HepG2 (cell line): ENCODE measurements at regions not wholly inside any gene's neighbourhood (a gene's known extent, or its start where the extent isn't known, plus 50 kb on each side); places are given as distances from the start of the nearest gene placed in this dataset.

Experiments
- ATAC-seq: fragments of 200-7000 bp; cut with Tn5 transposase; 3 replicates; pipeline ENCODE4 v1.9.1; 2020; ENCODE audit warnings: mild to moderate bottlenecking, moderate library complexity
- BruUV-seq: library from RNA; stranded (reverse); fragments of 400-500 nt; replicated peaks from 2 replicates; lab custom pipeline; 2021; lab: Mats Ljungman, UMichigan
- CTCF ChIA-PET: fragments of 300-600 bp; formaldehyde crosslinking; extraction: SDS; loops from one replicate; lab custom pipeline; 2021; ENCODE audit warnings: low total read pairs, inconsistent platforms, low intra/inter-chr PET ratio; lab: Yijun Ruan, JAX
- POLR2A ChIA-PET: fragments of 350-600 bp; sonication (Branson Sonifier 250); formaldehyde crosslinking; loops from one replicate; lab custom pipeline; 2020; ENCODE audit warnings: antibody characterized with exemption, inconsistent platforms; lab: Yijun Ruan, JAX
- DNase-seq: peaks from one replicate; pipeline ENCODE4 v3.0.0-alpha.2; 2015; ENCODE audit warnings: low spot score
- FAIRE-seq: peaks from 3 replicates; lab custom pipeline; 2011; peaks lifted over from hg19 to GRCh38; lab: Jason Lieb, UNC
- H2AFZ ChIP-seq: one replicate; pipeline ENCODE4 v1.6.1; 2011; ENCODE audit warnings: low read length, inconsistent platforms
- H3K27ac ChIP-seq: fragments of 300-600 bp; 3 replicates; pipeline ENCODE4 v1.8.0; 2011; ENCODE audit warnings: mixed run types, mild to moderate bottlenecking, mixed read lengths, low read length, inconsistent platforms; ENCODE audit not compliant: insufficient read depth; ENCODE audit errors: extremely low read length
- H3K27me3 ChIP-seq, 2 experiments: fragments of 200-600 bp in 1 of 2; 2 replicates in 1 of 2; 3 replicates in 1 of 2; pipeline versions ENCODE4 v1.6.0 to v1.8.0; 2011; ENCODE audit warnings: low read length in 2 of 2, mild to moderate bottlenecking in 2 of 2, moderate library complexity in 2 of 2, inconsistent platforms in 1 of 2; ENCODE audit not compliant: insufficient read depth in 2 of 2, control insufficient read depth in 1 of 2
- H3K36me3 ChIP-seq, 2 experiments: fragments of 200-600 bp in 1 of 2; replicated peaks in 1 of 2; 2 replicates in 1 of 2; 3 replicates in 1 of 2; pipeline versions ENCODE4 v1.5.1 to v1.8.0; 2011; ENCODE audit warnings: low read length in 2 of 2, inconsistent platforms in 1 of 2; ENCODE audit not compliant: insufficient read depth in 2 of 2, control insufficient read depth in 1 of 2
- H3K4me1 ChIP-seq: 2 replicates; pipeline ENCODE4 v1.5.1; 2012; ENCODE audit warnings: low read length, inconsistent platforms; ENCODE audit not compliant: insufficient read depth
- H3K4me2 ChIP-seq: 2 replicates; pipeline ENCODE4 v1.6.0; 2011; ENCODE audit warnings: low read depth, low read length, inconsistent platforms
- H3K4me3 ChIP-seq, 3 experiments: fragments of 200-600 bp in 1 of 3; sonication (generic), shearing (Covaris generic) in 1 of 3; replicated peaks in 1 of 3; 2 replicates each; pipeline ENCODE4 v1.5.1; 2011 to 2016; ENCODE audit warnings: low read length in 3 of 3, inconsistent platforms in 2 of 3, low read depth in 2 of 3, mild to moderate bottlenecking in 2 of 3, control low read depth in 1 of 3, mixed read lengths in 1 of 3; ENCODE audit not compliant: insufficient read depth in 1 of 3
- H3K79me2 ChIP-seq: one replicate; pipeline ENCODE4 v1.6.1; 2011; ENCODE audit warnings: low read length, inconsistent platforms; ENCODE audit not compliant: insufficient read depth
- H3K9ac ChIP-seq: 2 replicates; pipeline ENCODE4 v1.6.0; 2011; ENCODE audit warnings: mild to moderate bottlenecking, low read depth, low read length, inconsistent platforms; ENCODE audit not compliant: insufficient read depth
- H3K9me3 ChIP-seq: 2 replicates; pipeline ENCODE4 v1.5.1; 2012; ENCODE audit warnings: mild to moderate bottlenecking, low read length
- H4K20me1 ChIP-seq: 2 replicates; pipeline ENCODE4 v1.6.0; 2011; ENCODE audit warnings: inconsistent platforms, mild to moderate bottlenecking, low read length, moderate library complexity; ENCODE audit not compliant: insufficient read depth
- AKAP8 ChIP-seq: sonication (generic); formaldehyde crosslinking; IDR thresholded peaks from 2 replicates; pipeline ENCODE4 v1.5.1; 2020; ENCODE audit warnings: mild to moderate bottlenecking, missing genetic modification reagents
- CBFB ChIP-seq: sonication (generic); formaldehyde crosslinking; IDR thresholded peaks from 2 replicates; pipeline ENCODE4 v1.4.0; 2020; ENCODE audit warnings: missing genetic modification reagents
- CBX5 ChIP-seq: sonication (generic); formaldehyde crosslinking; IDR thresholded peaks from 2 replicates; pipeline ENCODE4 v1.4.0; 2020; ENCODE audit warnings: missing genetic modification reagents, borderline replicate concordance
- CSRNP1 ChIP-seq: sonication (generic); formaldehyde crosslinking; IDR thresholded peaks from 2 replicates; pipeline ENCODE4 v1.8.1; 2023; ENCODE audit warnings: mild to moderate bottlenecking, missing genetic modification reagents
- IKZF4 ChIP-seq: sonication (generic); formaldehyde crosslinking; IDR thresholded peaks from 2 replicates; pipeline ENCODE4 v1.5.1; 2020; ENCODE audit warnings: borderline replicate concordance, mild to moderate bottlenecking, low read depth, missing genetic modification reagents; ENCODE audit errors: not compliant biosample characterization
- TOPORS ChIP-seq: sonication (generic); formaldehyde crosslinking; IDR thresholded peaks from 2 replicates; pipeline ENCODE4 v1.8.0; 2023; ENCODE audit warnings: mild to moderate bottlenecking, missing genetic modification reagents
- ZMYM2 ChIP-seq: sonication (generic); formaldehyde crosslinking; IDR thresholded peaks from 2 replicates; pipeline ENCODE4 v1.8.0; 2022; ENCODE audit warnings: mild to moderate bottlenecking, missing genetic modification reagents
- ZNF576 ChIP-seq: sonication (generic); formaldehyde crosslinking; IDR thresholded peaks from 2 replicates; pipeline ENCODE4 v1.4.0; 2020; ENCODE audit warnings: mild to moderate bottlenecking, missing genetic modification reagents
- ZNF687 ChIP-seq: sonication (generic); formaldehyde crosslinking; IDR thresholded peaks from 2 replicates; pipeline ENCODE4 v1.5.1; 2020; ENCODE audit warnings: mild to moderate bottlenecking, missing genetic modification reagents, moderate library complexity
- WGBS: methylation state at CpG from one replicate; pipeline ENCODE4 v1.1.6; 2017; ENCODE audit warnings: low lambda C conversion rate; 5-methylcytosine and 5-hydroxymethylcytosine counted together
- in situ Hi-C: cut with HindIII; loops from 2 replicates; pipeline ENCODE4 v1.10.0; 2017; ENCODE audit warnings: low pct_unique_long_range_greater_than_20kb; ENCODE audit not compliant: extremely low pct_ligation_motif_present
- intact Hi-C: fragments of 100-400 bp; cut with micrococcal nuclease; formaldehyde crosslinking; loops from one replicate; pipeline ENCODE4 v1.10.0; 2022; ENCODE audit not compliant: unreplicated experiment

- Histone ChIP-seq H3K27me3 (peaks cover 0 to 53% of the 10 kb centered on the region in 2 experiments; a peak in 3 of 5 replicates), H3K79me2 (no peaks in the 10 kb centered on the region), H3K9me3 (no peaks in the 10 kb centered on the region), H3K9ac (no peak overlapping the region), H3K27ac (no peak overlapping the region), H3K4me1 (no peaks in the 10 kb centered on the region), H4K20me1 (no peaks in the 10 kb centered on the region), H2AFZ (no peak overlapping the region), H3K4me3 (no peak overlapping the region), H3K4me2 (no peak overlapping the region), H3K36me3 (no peaks in the 10 kb centered on the region)
- ATAC-seq: no peak
- FAIRE-seq: no peak
- no peak for TF ChIP-seq CSRNP1 (CRISPR knock-in tag)
- no peak for TF ChIP-seq ZNF687 (CRISPR knock-in tag)
- TF ChIP-seq CBFB (CRISPR knock-in tag): no peak
- no peak for TF ChIP-seq AKAP8 (CRISPR knock-in tag)
- no peak for TF ChIP-seq ZMYM2 (CRISPR knock-in tag)
- TF ChIP-seq CBX5 (CRISPR knock-in tag): no peak
- no peak for TF ChIP-seq ZNF576
- no peak for TF ChIP-seq IKZF4 (CRISPR knock-in tag)
- no peak for TF ChIP-seq TOPORS (CRISPR knock-in tag)
- 58% methylated on average over 26 of the region's 39 CpGs for WGBS
- DNase-seq: no peak
- intact Hi-C loops: no loop called here
- in situ Hi-C loops: no loop called here
- no TSS peak for BruUV-seq
- ChIA-PET POLR2A (no interaction called here), CTCF (no interaction called here)
These were observed 59.5 kb downstream of the TMEM174 start for GRCh38 chr5:73232266-73233041.
